AG09309 (cell line): ENCODE measurements at regions not wholly inside any gene's neighbourhood (a gene's known extent, or its start where the extent isn't known, plus 50 kb on each side); places are given as distances from the start of the nearest gene placed in this dataset.

Source experiments
- DNase-seq: peaks from one replicate; pipeline ENCODE4 v3.0.0-alpha.2; 2010; ENCODE audit warnings: low read depth
- H3K4me3 ChIP-seq: 2 replicates; pipeline ENCODE4 v1.5.1; 2011; ENCODE audit warnings: mild to moderate bottlenecking, low read depth, low read length, moderate library complexity; ENCODE audit not compliant: control insufficient read depth
- TF ChIP-seq, protein P1 (sequence below): IDR thresholded peaks from 2 replicates; pipeline ENCODE4 v1.5.1; 2011; ENCODE audit warnings: mild to moderate bottlenecking, low read depth, low read length, inconsistent platforms; ENCODE audit not compliant: insufficient read depth, control insufficient read depth; ENCODE audit errors: missing control alignments

DNA sequence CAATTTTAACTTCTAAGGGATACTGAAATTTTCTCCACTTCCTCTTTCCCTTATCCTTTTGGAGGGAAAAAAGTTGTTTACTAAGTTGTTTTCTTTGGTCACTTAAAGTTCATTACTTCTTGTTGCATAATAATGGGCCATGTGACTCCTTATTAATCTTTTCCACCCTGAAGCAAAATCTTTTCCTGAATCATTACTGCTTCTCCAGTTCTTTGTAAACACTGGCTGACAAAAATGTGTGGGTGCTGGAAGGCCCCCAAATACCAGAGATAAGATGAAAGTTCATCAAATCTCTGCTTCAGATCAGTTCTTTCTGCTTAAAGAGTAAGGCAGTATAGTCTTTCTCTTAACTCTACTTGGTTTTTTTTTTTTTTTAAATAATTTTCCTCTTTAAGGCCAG, 108.9 kb upstream of the NHS start:
- no peak for DNase-seq
- no peak overlapping the region for H3K4me3 ChIP-seq
- TF ChIP-seq, protein P1, sequence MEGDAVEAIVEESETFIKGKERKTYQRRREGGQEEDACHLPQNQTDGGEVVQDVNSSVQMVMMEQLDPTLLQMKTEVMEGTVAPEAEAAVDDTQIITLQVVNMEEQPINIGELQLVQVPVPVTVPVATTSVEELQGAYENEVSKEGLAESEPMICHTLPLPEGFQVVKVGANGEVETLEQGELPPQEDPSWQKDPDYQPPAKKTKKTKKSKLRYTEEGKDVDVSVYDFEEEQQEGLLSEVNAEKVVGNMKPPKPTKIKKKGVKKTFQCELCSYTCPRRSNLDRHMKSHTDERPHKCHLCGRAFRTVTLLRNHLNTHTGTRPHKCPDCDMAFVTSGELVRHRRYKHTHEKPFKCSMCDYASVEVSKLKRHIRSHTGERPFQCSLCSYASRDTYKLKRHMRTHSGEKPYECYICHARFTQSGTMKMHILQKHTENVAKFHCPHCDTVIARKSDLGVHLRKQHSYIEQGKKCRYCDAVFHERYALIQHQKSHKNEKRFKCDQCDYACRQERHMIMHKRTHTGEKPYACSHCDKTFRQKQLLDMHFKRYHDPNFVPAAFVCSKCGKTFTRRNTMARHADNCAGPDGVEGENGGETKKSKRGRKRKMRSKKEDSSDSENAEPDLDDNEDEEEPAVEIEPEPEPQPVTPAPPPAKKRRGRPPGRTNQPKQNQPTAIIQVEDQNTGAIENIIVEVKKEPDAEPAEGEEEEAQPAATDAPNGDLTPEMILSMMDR, result no peak

DNA sequence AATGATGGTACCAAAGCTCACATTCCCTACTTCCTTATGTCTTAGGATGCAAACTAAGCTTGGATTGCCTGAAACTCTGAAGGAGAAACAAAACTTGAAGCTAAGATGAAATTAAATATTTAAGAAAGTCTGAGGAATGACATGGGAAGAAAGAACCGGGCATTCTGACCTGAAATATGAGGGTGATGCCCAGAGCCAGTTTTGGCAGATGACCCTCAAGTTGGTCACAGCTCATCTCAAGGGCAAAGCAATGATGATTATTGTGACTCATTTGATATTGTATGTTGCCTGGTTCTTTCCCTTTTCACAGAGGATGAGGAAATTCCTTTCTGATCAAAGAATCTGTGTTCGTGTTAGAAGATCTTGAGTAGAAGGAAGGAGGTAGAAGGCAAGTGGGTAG, 96.0 kb upstream of the NHS start:
- no peak overlapping the region for H3K4me3 ChIP-seq
- no peak for DNase-seq
- TF ChIP-seq, protein P1, result no peak

DNA sequence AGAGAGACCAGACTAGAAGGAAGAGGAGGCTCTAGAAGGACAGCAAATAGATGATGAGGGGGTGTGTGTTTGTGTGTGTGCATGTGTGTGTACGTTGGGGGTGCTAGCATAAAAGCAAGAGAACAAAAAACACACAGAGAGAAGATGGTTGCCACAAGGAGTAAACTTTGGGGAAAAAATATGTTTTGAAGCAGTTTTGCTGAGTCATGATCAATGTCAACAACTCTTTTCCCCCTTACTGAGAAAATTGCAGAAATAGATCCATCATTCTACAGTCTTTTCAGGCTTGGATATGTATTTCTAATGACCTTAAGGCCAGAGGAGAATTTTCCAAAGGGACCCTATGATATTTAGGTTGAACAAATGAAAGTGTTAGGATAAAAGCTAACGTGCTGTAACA, 89.0 kb upstream of the NHS start:
- H3K4me3 ChIP-seq, result no peak overlapping the region
- DNase-seq, result no peak
- TF ChIP-seq, protein P1, result no peak

DNA sequence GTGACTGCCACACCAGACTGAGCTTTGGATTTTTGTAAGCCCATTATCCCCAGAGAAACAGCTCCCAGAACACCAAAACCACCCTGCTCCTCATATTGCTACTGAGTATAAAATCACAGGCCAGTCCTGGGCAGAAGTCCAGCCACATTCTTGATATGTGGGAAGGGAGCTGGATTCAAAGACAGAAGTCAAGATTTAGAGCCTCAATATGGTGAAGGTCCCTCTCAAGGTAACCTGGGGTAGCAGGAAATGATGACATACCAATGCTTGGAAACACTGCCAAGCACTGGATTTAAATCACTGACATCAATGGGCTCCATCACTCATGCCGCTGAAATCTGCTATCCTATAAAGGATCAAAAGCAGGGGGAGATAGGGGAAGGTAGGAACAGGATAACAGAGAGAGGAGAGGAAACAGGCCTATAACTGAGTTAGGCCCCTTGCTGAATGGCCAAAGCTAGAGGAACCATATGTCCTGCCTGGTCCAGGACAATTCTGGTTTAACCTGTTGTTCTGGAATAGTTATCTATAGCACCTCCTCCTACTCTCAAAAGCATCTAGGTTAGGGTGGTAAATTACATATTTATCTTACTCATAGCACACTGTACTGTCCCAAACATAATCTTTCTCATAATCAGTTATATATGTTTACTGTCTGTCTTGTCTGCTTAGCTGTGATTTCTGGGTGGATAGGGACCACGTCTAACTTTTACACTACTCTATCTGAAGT, 83.7 kb upstream of the NHS start:
- no peak for DNase-seq
- H3K4me3 ChIP-seq, result no peak overlapping the region
- TF ChIP-seq, protein P1, result no peak

DNA sequence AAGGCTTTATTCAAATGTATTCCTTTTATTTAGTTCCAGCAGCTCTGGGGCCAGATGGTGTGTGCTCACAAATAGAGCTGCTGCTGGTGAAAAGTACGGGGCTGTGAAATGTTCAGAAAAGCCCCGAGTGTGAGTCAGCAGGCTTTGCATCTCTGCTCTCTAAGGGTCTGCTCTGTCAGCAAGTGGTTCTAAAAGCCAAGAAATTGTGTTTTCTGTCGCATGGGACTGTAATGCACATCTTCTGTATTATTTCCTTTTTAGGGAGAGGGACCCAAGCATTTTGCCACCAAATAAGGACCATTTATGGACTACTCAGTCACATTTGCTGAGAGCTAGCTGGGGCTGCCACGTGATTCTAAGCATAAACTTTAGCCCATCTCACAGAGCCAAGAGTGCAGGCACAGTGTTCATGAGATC, 82.9 kb upstream of the NHS start:
- TF ChIP-seq, protein P1, result no peak
- no peak for DNase-seq
- no peak overlapping the region for H3K4me3 ChIP-seq

DNA sequence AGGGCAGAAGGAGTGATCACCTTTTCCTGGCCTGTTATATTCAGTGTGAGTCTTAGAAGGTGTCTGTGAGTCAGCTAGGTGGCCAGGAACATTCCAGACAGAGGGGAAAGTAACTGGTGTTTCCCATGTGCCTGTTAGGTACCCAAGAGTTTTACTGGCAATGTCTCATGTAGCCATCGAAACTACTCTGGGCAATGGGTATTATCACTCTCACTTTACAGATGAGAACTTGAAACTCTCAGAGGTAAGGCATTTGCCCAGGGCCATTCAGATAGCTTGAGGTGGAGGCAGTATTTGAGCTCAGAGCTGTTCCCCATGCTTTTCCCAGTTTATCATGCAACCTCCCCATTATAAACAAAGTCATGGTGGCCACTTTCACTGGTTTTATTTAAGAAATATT, 80.4 kb upstream of the NHS start:
- TF ChIP-seq, protein P1, result no peak
- DNase-seq, result no peak
- H3K4me3 ChIP-seq, result no peak overlapping the region
